C4-2B (cell line): ENCODE measurements at regions not wholly inside any gene's neighbourhood (a gene's known extent, or its start where the extent isn't known, plus 50 kb on each side); places are given as distances from the start of the nearest gene placed in this dataset.

Experiments used
- CTCF ChIP-seq: fragments of 450-650 bp; conservative IDR thresholded peaks from 2 replicates; pipeline ENCODE4 v1.5.1; 2017; ENCODE audit warnings: mild to moderate bottlenecking
- ZFX ChIP-seq: fragments of 450-650 bp; IDR thresholded peaks from 2 replicates; pipeline ENCODE4 v1.6.1; 2017

GRCh38 chr21:23725576-23725975 lies 1881.7 kb downstream of the MRPL39 start:
- peak; percentile 37 for TF ChIP-seq CTCF
- no peak for TF ChIP-seq ZFX
